OCI-LY7 (cell line): ENCODE measurements at regions not wholly inside any gene's neighbourhood (a gene's known extent, or its start where the extent isn't known, plus 50 kb on each side); places are given as distances from the start of the nearest gene placed in this dataset.

Source experiments
- BruUV-seq: library from RNA; stranded (reverse); fragments of 400-500 nt; replicated peaks from 2 replicates; lab custom pipeline; 2021; lab: Mats Ljungman, UMichigan
- CTCF ChIA-PET: fragments of 300-600 bp; sonication (Branson Sonifier 250); formaldehyde crosslinking; loops from one replicate; lab custom pipeline; 2022; ENCODE audit warnings: antibody characterized with exemption; ENCODE audit not compliant: unreplicated experiment; lab: Charles Lee
- POLR2A ChIA-PET: fragments of 300-600 bp; sonication (Branson Sonifier 250); formaldehyde crosslinking; loops from one replicate; lab custom pipeline; 2022; ENCODE audit warnings: antibody characterized with exemption; lab: Charles Lee
- DNase-seq: peaks from one replicate; pipeline ENCODE4 v3.0.0-alpha.2; 2015; ENCODE audit warnings: low spot score
- H2AFZ ChIP-seq: fragments of 200-600 bp; sonication (generic), shearing (Covaris generic); 2 replicates; pipeline ENCODE4 v1.6.1; 2014; ENCODE audit warnings: mild to moderate bottlenecking, antibody characterized with exemption, low read length, moderate library complexity
- H3K27ac ChIP-seq: fragments of 200-600 bp; sonication (generic); 2 replicates; pipeline ENCODE4 v1.5.1; 2014; ENCODE audit warnings: mixed run types, low read depth, mild to moderate bottlenecking, moderate library complexity, low read length, inconsistent platforms; ENCODE audit not compliant: poor library complexity, severe bottlenecking
- H3K36me3 ChIP-seq: fragments of 200-600 bp; sonication (generic); 2 replicates; pipeline ENCODE4 v1.6.1; 2014; ENCODE audit warnings: mild to moderate bottlenecking, antibody characterized with exemption, low read length, moderate library complexity, mixed read lengths; ENCODE audit not compliant: insufficient read depth
- H3K4me1 ChIP-seq: fragments of 200-600 bp; sonication (generic); 2 replicates; pipeline ENCODE4 v1.5.1; 2014; ENCODE audit warnings: mild to moderate bottlenecking, low read length; ENCODE audit not compliant: insufficient read depth, poor library complexity, severe bottlenecking
- H3K4me2 ChIP-seq: fragments of 200-600 bp; sonication (generic); 2 replicates; pipeline ENCODE4 v1.6.1; 2014; ENCODE audit warnings: mild to moderate bottlenecking, low read length
- H3K4me3 ChIP-seq: fragments of 200-600 bp; sonication (generic); 2 replicates; pipeline ENCODE4 v1.5.1; 2014; ENCODE audit warnings: mild to moderate bottlenecking, low read depth, low read length; ENCODE audit not compliant: poor library complexity, severe bottlenecking
- H3K79me2 ChIP-seq: fragments of 200-600 bp; sonication (generic); 2 replicates; pipeline ENCODE4 v1.6.1; 2016; ENCODE audit warnings: low read depth, mild to moderate bottlenecking, low read length, moderate library complexity, mixed read lengths; ENCODE audit not compliant: insufficient read depth
- H3K9me2 ChIP-seq: fragments of 200-600 bp; sonication (generic); 2 replicates; pipeline ENCODE4 v1.6.1; 2016; ENCODE audit warnings: mild to moderate bottlenecking, low read length, mixed read lengths; ENCODE audit not compliant: insufficient read depth
- H3K9me3 ChIP-seq: fragments of 200-600 bp; sonication (generic); 2 replicates; pipeline ENCODE4 v1.6.1; 2014; ENCODE audit warnings: mild to moderate bottlenecking, mixed run types, low read length, mixed read lengths
- H4K20me1 ChIP-seq: fragments of 200-600 bp; sonication (generic); 2 replicates; pipeline ENCODE4 v1.6.1; 2014; ENCODE audit warnings: mild to moderate bottlenecking, antibody characterized with exemption, low read length, moderate library complexity, mixed read lengths; ENCODE audit not compliant: insufficient read depth
- EZH2phosphoT487 ChIP-seq: fragments of 200-600 bp; sonication (generic); IDR thresholded peaks from 2 replicates; pipeline ENCODE4 v1.6.1; 2018; ENCODE audit warnings: low read depth, borderline replicate concordance, mild to moderate bottlenecking, mixed run types, antibody characterized with exemption, low read length, moderate library complexity, mixed read lengths
- intact Hi-C: fragments of 100-400 bp; cut with micrococcal nuclease; formaldehyde crosslinking; loops from one replicate; pipeline ENCODE4 v1.10.0; 2022; ENCODE audit not compliant: unreplicated experiment
- TF ChIP-seq, protein P1 (sequence below): fragments of 200-600 bp; sonication (generic); conservative IDR thresholded peaks from 2 replicates; pipeline ENCODE4 v1.5.1; 2014; ENCODE audit warnings: mild to moderate bottlenecking, antibody characterized with exemption, low read length, moderate library complexity, mixed read lengths

DNA sequence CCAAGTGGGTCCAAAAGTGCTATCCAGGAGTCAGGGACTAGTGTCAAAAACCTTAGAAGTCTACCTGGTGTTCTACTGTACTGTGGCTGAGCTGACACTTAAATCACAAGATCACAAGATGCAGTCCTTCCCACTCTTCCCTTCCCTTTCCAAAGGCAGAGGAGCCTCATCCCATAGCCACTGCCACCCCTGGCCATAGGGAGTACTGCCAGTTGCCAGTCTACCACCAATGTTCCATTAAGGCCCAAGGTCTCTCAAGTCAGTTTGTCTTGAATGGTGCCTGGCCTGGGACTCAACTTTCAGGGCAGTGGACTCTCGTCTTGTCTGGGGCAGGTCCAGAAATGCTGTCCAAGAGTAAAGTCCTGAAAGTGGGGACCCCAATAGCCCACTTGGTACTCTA lies 585.6 kb downstream of the NUP35 start:
- DNase-seq: no peak
- H3K9me2 ChIP-seq: no peaks in the 10 kb centered on the region
- ChIA-PET POLR2A (no interaction called here), CTCF (no interaction called here)
- no peaks in the 10 kb centered on the region for H4K20me1 ChIP-seq
- H2AFZ ChIP-seq: no peak overlapping the region
- H3K27ac ChIP-seq: no peak overlapping the region
- intact Hi-C loops: loop anchor here (5.0 kb wide), 1 partner anchor 37 kb away; no protein-coding TSS in a partner anchor
- no peak overlapping the region for H3K4me3 ChIP-seq
- TF ChIP-seq, protein P1, sequence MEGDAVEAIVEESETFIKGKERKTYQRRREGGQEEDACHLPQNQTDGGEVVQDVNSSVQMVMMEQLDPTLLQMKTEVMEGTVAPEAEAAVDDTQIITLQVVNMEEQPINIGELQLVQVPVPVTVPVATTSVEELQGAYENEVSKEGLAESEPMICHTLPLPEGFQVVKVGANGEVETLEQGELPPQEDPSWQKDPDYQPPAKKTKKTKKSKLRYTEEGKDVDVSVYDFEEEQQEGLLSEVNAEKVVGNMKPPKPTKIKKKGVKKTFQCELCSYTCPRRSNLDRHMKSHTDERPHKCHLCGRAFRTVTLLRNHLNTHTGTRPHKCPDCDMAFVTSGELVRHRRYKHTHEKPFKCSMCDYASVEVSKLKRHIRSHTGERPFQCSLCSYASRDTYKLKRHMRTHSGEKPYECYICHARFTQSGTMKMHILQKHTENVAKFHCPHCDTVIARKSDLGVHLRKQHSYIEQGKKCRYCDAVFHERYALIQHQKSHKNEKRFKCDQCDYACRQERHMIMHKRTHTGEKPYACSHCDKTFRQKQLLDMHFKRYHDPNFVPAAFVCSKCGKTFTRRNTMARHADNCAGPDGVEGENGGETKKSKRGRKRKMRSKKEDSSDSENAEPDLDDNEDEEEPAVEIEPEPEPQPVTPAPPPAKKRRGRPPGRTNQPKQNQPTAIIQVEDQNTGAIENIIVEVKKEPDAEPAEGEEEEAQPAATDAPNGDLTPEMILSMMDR: no peak
- TF ChIP-seq EZH2phosphoT487: no peak
- no peaks in the 10 kb centered on the region for H3K9me3 ChIP-seq
- H3K4me2 ChIP-seq: no peak overlapping the region
- no peaks in the 10 kb centered on the region for H3K79me2 ChIP-seq
- BruUV-seq: no TSS peak
- no peaks in the 10 kb centered on the region for H3K36me3 ChIP-seq
- H3K4me1 ChIP-seq: no peaks in the 10 kb centered on the region

DNA sequence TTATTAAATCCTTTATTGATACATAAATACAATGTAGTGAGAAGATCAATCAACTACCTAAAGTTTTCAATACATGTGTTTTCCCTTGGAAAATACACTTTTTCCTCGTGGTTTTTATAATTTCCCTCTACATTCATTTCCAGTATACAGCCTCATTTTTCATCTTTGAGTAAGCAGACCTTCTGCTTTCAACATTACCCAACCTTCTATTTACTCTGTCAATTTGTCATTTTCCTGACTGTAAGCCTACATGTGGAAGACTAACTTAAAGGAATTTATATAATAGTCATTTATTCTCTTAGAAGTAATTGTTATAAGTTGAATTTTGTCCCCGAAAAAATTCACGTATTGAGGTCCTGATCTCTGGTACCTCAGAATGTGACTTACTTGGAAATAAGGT lies 594.0 kb downstream of the NUP35 start:
- H4K20me1 ChIP-seq: no peaks in the 10 kb centered on the region
- H3K36me3 ChIP-seq: no peaks in the 10 kb centered on the region
- no peak for TF ChIP-seq EZH2phosphoT487
- TF ChIP-seq, protein P1: no peak
- no peaks in the 10 kb centered on the region for H3K4me1 ChIP-seq
- DNase-seq: no peak
- POLR2A ChIA-PET: no interaction called here
- no peak overlapping the region for H3K4me2 ChIP-seq
- no peaks in the 10 kb centered on the region for H3K9me2 ChIP-seq
- CTCF ChIA-PET: no interaction called here
- H3K27ac ChIP-seq: no peak overlapping the region
- no peaks in the 10 kb centered on the region for H3K9me3 ChIP-seq
- BruUV-seq: no TSS peak
- intact Hi-C loops: no loop called here
- H3K4me3 ChIP-seq: no peak overlapping the region
- H3K79me2 ChIP-seq: no peaks in the 10 kb centered on the region
- H2AFZ ChIP-seq: no peak overlapping the region

DNA sequence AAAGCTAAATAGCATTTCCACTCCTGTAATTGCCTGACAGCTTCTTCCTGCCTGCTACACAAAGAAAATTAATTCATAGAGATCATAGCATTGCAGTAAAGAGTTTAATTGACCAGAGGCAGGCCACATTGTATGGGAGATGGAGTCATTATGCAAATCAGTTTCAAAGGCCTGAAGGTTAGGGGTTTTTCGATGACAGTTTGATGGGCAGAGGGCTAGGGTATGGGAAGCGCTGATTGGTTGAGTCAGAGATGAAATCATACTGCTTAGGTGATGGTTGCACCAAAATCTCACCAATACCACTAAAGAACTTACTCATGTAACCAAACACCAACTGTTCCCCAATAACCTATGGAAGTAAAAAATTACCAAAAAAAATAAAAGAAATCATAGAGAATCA lies 599.0 kb downstream of the NUP35 start:
- no peak overlapping the region for H3K4me2 ChIP-seq
- no TSS peak for BruUV-seq
- H3K27ac ChIP-seq: no peak overlapping the region
- no peaks in the 10 kb centered on the region for H3K9me2 ChIP-seq
- no peak overlapping the region for H2AFZ ChIP-seq
- no peaks in the 10 kb centered on the region for H3K36me3 ChIP-seq
- ChIA-PET POLR2A (no interaction called here), CTCF (no interaction called here)
- no peaks in the 10 kb centered on the region for H4K20me1 ChIP-seq
- no peak for TF ChIP-seq EZH2phosphoT487
- TF ChIP-seq, protein P1: no peak
- no peaks in the 10 kb centered on the region for H3K9me3 ChIP-seq
- H3K79me2 ChIP-seq: no peaks in the 10 kb centered on the region
- no peaks in the 10 kb centered on the region for H3K4me1 ChIP-seq
- intact Hi-C loops: no loop called here
- DNase-seq: no peak
- H3K4me3 ChIP-seq: no peak overlapping the region
